Keratinocyte (primary cell): ENCODE measurements at regions not wholly inside any gene's neighbourhood (a gene's known extent, or its start where the extent isn't known, plus 50 kb on each side); places are given as distances from the start of the nearest gene placed in this dataset.

Source experiments
- EZH2 ChIP-seq: IDR thresholded peaks from one replicate; pipeline ENCODE4 v1.6.1; 2012; ENCODE audit warnings: inconsistent platforms, mild to moderate bottlenecking, low read length, moderate library complexity
- TF ChIP-seq, protein P1 (sequence below), 3 experiments: IDR thresholded peaks in 1 of 3; conservative IDR thresholded peaks in 1 of 3; optimal IDR thresholded peaks in 1 of 3; 2 replicates in 2 of 3; 3 replicates in 1 of 3; pipeline versions ENCODE3 to v1.5.1; 2011; ENCODE audit warnings: low read length in 3 of 3, mild to moderate bottlenecking in 3 of 3, moderate library complexity in 2 of 3, control low read depth in 1 of 3, inconsistent platforms in 1 of 3; ENCODE audit not compliant: insufficient read depth in 2 of 3; ENCODE audit errors: extremely low read depth in 1 of 3

DNA sequence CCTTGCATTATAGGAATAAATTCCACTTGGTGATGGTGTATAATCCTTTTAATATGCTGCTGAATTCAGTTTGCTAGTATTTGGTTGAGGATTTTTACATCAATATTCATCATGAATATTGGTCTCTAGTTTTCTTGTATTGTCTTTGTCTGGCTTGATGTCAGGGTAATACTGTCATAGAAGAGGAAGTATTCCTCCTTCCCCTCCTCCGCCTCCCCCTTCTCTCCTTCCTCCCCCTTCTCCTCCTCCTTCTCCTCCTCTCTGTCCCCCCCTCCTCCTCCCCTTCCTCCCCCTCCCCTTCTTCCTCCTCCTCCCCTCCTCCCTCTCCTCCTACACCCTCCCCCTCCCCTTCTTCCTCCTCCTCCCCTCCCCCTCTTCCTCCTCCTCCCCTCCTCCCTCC, 65.8 kb downstream of the RGS12 start:
- TF ChIP-seq, protein P1, sequence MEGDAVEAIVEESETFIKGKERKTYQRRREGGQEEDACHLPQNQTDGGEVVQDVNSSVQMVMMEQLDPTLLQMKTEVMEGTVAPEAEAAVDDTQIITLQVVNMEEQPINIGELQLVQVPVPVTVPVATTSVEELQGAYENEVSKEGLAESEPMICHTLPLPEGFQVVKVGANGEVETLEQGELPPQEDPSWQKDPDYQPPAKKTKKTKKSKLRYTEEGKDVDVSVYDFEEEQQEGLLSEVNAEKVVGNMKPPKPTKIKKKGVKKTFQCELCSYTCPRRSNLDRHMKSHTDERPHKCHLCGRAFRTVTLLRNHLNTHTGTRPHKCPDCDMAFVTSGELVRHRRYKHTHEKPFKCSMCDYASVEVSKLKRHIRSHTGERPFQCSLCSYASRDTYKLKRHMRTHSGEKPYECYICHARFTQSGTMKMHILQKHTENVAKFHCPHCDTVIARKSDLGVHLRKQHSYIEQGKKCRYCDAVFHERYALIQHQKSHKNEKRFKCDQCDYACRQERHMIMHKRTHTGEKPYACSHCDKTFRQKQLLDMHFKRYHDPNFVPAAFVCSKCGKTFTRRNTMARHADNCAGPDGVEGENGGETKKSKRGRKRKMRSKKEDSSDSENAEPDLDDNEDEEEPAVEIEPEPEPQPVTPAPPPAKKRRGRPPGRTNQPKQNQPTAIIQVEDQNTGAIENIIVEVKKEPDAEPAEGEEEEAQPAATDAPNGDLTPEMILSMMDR (optimal IDR thresholded peaks at IDR 0.05 in 1 of 3, IDR thresholded peaks at IDR 0.05 in 1 of 3, conservative IDR thresholded peaks at IDR 0.05 in 1 of 3; ENCODE audit: extremely low read depth in 1 of 3, insufficient read depth in 2 of 3, low read length in 3 of 3): no peak
- TF ChIP-seq EZH2: no peak
